Stimulated activated naive CD8-positive, alpha-beta T cell treated with anti-CD3 and anti-CD28 coated beads, Interleukin-15, amount 100 ng/mL, for 72 hours (primary cell): ENCODE measurements at regions not wholly inside any gene's neighbourhood (a gene's known extent, or its start where the extent isn't known, plus 50 kb on each side); places are given as distances from the start of the nearest gene placed in this dataset.
"Not testable (repeated sequence)": the region's sequence is repeated elsewhere in the genome, so short reads cannot be mapped to it uniquely, and the experiment has no call there.

Experiments
- ATAC-seq: fragments of 150-1000 bp; cut with Tn5 transposase; 2 replicates; pipeline ENCODE4 v1.10.0; 2021; ENCODE audit warnings: mild to moderate bottlenecking, moderate library complexity
- DNase-seq, 2 donors: peaks; one replicate each; pipeline ENCODE4 v3.0.0; 2021 to 2022
- H3K27ac Mint-ChIP-seq, 2 donors: one replicate each; pipeline ENCODE4 v1.8.0; 2022; ENCODE audit warnings: mild to moderate bottlenecking in 2 of 2, mixed read lengths in 2 of 2, moderate library complexity in 2 of 2
- H3K27me3 Mint-ChIP-seq: one replicate; pipeline ENCODE4 v1.8.0; 2022; ENCODE audit warnings: mixed read lengths
- H3K4me1 Mint-ChIP-seq: one replicate; pipeline ENCODE4 v1.8.0; 2022; ENCODE audit warnings: mild to moderate bottlenecking, mixed read lengths
- H3K4me3 Mint-ChIP-seq, 2 donors: one replicate each; pipeline ENCODE4 v1.8.0; 2022; ENCODE audit warnings: mild to moderate bottlenecking in 2 of 2, mixed read lengths in 2 of 2, moderate library complexity in 1 of 2
- H3K9me3 Mint-ChIP-seq, 2 donors: one replicate each; pipeline ENCODE4 v1.8.0; 2022; ENCODE audit warnings: mixed read lengths in 2 of 2

GRCh38 chr2:129823044-129823443, 156.4 kb upstream of the RAB6C start:
- H3K4me1 Mint-ChIP-seq = no peaks in the 10 kb centered on the region
- no peaks in the 10 kb centered on the region for H3K27me3 Mint-ChIP-seq
- H3K27ac Mint-ChIP-seq = no peak overlapping the region

DNA sequence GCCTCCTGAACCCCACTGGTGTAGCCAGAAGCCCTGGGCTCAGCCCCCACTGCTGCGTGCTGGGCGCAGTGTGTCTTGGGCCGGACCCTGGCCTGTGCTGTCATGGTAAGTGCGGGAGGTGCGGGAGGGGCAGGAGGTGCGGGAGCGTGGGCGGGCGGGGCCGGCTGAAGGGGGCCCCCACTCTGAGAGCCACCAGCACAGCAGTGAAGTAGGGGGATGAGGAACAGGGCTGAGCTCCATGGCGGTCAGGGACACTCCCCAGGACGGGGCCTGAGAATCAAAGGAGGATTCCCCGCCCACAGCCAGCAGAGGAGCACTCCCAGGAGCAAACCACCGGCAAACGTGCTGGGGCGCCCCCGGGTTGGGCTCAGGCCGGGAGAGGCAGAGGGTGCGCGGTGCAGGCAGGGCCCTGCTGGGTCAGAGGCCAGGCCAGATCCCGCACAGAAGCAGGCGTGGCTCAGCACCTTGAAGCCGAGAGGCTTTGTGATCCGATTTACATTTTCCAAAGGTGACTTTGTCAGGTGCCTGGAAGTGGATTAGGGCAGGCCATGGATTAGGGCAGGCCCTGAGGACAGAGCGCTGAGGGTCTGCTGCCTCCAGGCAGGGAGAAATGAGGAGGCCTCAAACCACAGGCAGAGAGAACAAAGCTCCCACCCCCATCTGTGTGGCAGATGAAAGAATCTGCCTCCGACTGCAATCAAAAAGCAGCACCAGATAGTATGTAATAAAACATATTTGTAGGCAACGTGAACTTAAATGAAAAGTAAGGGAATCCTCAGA, 152.0 kb upstream of the RAB6C start:
- Mint-ChIP-seq H3K4me1 (no peaks in the 10 kb centered on the region), H3K27ac (no peak overlapping the region), H3K9me3 (peaks cover 14 to 16% of the 10 kb centered on the region in 2 donors), H3K4me3 (no peak overlapping the region), H3K27me3 (no peaks in the 10 kb centered on the region)
- ATAC-seq = peak; percentile 60
- DNase-seq = no peak

More at GRCh38 chr2:129823044-129823443, 156.4 kb upstream of the RAB6C start:
- ATAC-seq (no peak), DNase-seq (no peak)
- H3K4me3 Mint-ChIP-seq = no peak overlapping the region
- no peaks in the 10 kb centered on the region for H3K9me3 Mint-ChIP-seq

GRCh38 chr2:129828792-129829191, 150.7 kb upstream of the RAB6C start:
- DNase-seq (no peak), ATAC-seq (no peak)
- Mint-ChIP-seq H3K9me3 (peaks cover 14 to 16% of the 10 kb centered on the region in 2 donors), H3K4me3 (no peak overlapping the region), H3K27ac (no peak overlapping the region), H3K27me3 (no peaks in the 10 kb centered on the region), H3K4me1 (no peaks in the 10 kb centered on the region)

- peaks cover 14 to 16% of the 10 kb centered on the region in 2 donors for H3K9me3 Mint-ChIP-seq
- no peak for ATAC-seq
- DNase-seq = no peak
- H3K27ac Mint-ChIP-seq = no peak overlapping the region
- no peaks in the 10 kb centered on the region for H3K4me1 Mint-ChIP-seq
- H3K4me3 Mint-ChIP-seq = no peak overlapping the region
- H3K27me3 Mint-ChIP-seq = no peaks in the 10 kb centered on the region
Measured at GRCh38 chr2:129829588-129829987, 149.9 kb upstream of the RAB6C start.

DNA sequence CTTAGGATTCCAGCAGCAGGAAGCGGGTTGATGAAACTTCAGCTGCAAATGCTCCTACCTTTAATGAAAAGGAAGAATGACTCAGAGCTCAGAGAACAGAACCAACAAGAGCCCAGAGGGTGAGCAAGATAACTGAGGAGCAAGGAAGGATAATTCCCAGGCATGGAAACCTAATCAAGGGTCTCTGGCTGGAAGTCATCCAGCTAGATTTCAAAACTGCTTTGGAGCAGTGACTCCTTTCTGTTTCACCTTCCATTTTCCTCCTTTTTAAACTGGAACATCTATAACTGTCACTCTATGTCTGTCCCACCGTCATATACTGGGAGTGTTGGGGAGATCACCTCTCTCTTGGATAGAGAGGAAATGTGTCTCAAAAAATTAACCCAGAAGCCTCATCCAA, 148.4 kb upstream of the RAB6C start:
- no peaks in the 10 kb centered on the region for H3K4me1 Mint-ChIP-seq
- no peak overlapping the region for H3K4me3 Mint-ChIP-seq
- ATAC-seq = no peak
- peaks cover 8% of the 10 kb centered on the region for H3K27me3 Mint-ChIP-seq
- H3K9me3 Mint-ChIP-seq = peaks cover 14 to 16% of the 10 kb centered on the region in 2 donors
- no peak overlapping the region for H3K27ac Mint-ChIP-seq
- no peak for DNase-seq

GRCh38 chr2:129833465-129833864, 146.0 kb upstream of the RAB6C start:
- not testable (repeated sequence) for H3K27me3 Mint-ChIP-seq, H3K4me1 Mint-ChIP-seq, DNase-seq, H3K27ac Mint-ChIP-seq, ATAC-seq, H3K4me3 Mint-ChIP-seq
- H3K9me3 Mint-ChIP-seq = peaks cover 14 to 16% of the 10 kb centered on the region in 2 donors

DNA sequence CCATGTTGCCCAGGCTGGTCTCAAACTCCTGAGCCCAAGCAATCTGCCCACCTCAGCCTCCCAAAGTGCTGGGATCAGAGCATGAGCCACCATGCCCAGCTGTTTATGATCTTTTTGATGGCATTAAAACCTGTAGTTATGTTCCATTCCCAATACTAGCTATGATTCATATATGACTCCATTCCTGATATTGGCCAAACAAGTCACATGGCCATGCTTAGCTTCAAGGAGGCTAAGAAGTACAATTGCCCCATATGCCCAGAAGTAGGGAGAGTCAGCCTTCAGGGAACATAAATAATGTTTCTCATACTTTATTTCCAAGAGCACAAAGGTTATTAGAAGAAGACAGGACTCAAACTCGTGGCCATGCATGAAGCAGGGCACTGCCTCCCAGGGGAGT, 132.4 kb upstream of the RAB6C start:
- H3K27ac Mint-ChIP-seq = no peak overlapping the region
- H3K4me3 Mint-ChIP-seq = no peak overlapping the region
- H3K9me3 Mint-ChIP-seq = peaks cover 0 to 5% of the 10 kb centered on the region in 2 donors
- DNase-seq (no peak), ATAC-seq (no peak)
- H3K4me1 Mint-ChIP-seq = no peaks in the 10 kb centered on the region
- peaks cover 11% of the 10 kb centered on the region for H3K27me3 Mint-ChIP-seq

- no peaks in the 10 kb centered on the region for H3K9me3 Mint-ChIP-seq
- no peak overlapping the region for H3K4me3 Mint-ChIP-seq
- ATAC-seq (peak; percentile 78), DNase-seq (no peak)
- no peaks in the 10 kb centered on the region for H3K4me1 Mint-ChIP-seq
- peaks cover 6% of the 10 kb centered on the region for H3K27me3 Mint-ChIP-seq
- H3K27ac Mint-ChIP-seq = no peak overlapping the region
Measured at GRCh38 chr2:129849559-129850160, 129.8 kb upstream of the RAB6C start.

- ATAC-seq (no peak), DNase-seq (no peak)
- H3K9me3 Mint-ChIP-seq = no peaks in the 10 kb centered on the region
- no peak overlapping the region for H3K27ac Mint-ChIP-seq
- no peak overlapping the region for H3K4me3 Mint-ChIP-seq
- H3K27me3 Mint-ChIP-seq = no peaks in the 10 kb centered on the region
- H3K4me1 Mint-ChIP-seq = no peaks in the 10 kb centered on the region
Measured at GRCh38 chr2:129857200-129857599, 122.3 kb upstream of the RAB6C start.

DNA sequence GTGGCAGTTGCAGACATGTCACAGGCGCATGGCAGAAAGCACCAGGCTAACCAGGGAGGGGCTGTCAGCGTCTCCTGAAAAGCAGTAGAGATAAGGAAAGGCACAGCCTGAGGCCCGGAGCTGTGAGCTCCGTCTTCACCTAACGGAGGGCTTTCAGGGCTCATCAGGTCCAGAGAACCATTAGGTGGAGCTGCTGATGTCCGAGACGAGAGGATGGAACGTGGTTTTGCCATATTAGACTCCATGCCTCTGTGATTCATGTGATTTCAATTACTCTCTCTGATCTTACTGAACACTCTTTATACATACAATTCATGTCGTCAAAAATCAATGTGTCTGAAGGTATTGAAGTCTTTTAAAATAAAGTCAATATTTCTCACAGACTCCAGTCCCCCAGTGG, 120.3 kb upstream of the RAB6C start:
- Mint-ChIP-seq H3K27ac (no peak overlapping the region), H3K4me3 (no peak overlapping the region), H3K9me3 (no peaks in the 10 kb centered on the region), H3K27me3 (no peaks in the 10 kb centered on the region), H3K4me1 (no peaks in the 10 kb centered on the region)
- ATAC-seq (no peak), DNase-seq (no peak)

DNA sequence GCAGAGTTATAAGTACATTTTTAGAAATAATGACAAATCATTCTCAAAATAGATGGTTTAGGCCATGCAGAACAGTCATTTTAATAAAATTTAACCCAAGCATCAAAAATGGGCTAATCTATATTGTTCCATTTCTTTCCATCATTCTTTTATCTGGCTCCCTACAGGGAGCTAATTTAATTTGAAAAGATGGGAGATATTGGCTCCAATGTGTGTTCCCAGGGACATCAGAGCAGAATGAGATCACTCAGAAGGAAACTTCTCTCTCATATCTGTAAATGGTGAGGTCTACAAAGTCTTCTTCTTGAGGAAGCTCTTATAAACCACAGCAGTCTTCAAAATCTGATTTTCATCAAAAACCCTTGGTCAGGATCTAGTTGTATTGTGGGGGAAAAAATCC, 119.4 kb upstream of the RAB6C start:
- DNase-seq = no peak
- H3K4me1 Mint-ChIP-seq = no peaks in the 10 kb centered on the region
- no peaks in the 10 kb centered on the region for H3K9me3 Mint-ChIP-seq
- no peak for ATAC-seq
- H3K27ac Mint-ChIP-seq = no peak overlapping the region
- no peak overlapping the region for H3K4me3 Mint-ChIP-seq
- H3K27me3 Mint-ChIP-seq = no peaks in the 10 kb centered on the region

GRCh38 chr2:129861666-129862288, 117.7 kb upstream of the RAB6C start:
- no peak overlapping the region for H3K4me3 Mint-ChIP-seq
- no peak overlapping the region for H3K27ac Mint-ChIP-seq
- H3K4me1 Mint-ChIP-seq = no peaks in the 10 kb centered on the region
- no peaks in the 10 kb centered on the region for H3K27me3 Mint-ChIP-seq
- DNase-seq = no peak
- H3K9me3 Mint-ChIP-seq = no peaks in the 10 kb centered on the region
- no peak for ATAC-seq

DNA sequence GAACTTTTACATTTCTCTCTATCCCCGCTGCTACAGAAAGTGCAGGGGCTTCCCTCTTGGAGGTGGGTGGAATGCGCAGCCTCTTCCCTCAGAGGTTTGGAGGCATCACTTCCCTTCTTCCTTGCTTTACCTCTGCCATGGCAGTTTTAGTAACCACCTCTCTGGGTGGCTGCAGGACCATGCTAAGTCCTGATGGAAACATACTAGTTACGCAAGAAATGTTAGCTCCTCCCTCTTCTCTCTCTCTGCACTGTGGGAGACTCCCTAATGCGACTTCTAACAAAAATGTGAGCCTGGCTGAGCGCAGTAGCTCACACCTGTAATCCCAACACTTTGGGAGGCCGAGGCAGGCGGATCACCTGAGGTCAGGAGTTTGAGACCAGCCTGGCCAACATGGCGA, 116.8 kb upstream of the RAB6C start:
- ATAC-seq (no peak), DNase-seq (no peak)
- no peaks in the 10 kb centered on the region for H3K4me1 Mint-ChIP-seq
- no peak overlapping the region for H3K27ac Mint-ChIP-seq
- no peaks in the 10 kb centered on the region for H3K9me3 Mint-ChIP-seq
- H3K4me3 Mint-ChIP-seq = no peak overlapping the region
- no peaks in the 10 kb centered on the region for H3K27me3 Mint-ChIP-seq

DNA sequence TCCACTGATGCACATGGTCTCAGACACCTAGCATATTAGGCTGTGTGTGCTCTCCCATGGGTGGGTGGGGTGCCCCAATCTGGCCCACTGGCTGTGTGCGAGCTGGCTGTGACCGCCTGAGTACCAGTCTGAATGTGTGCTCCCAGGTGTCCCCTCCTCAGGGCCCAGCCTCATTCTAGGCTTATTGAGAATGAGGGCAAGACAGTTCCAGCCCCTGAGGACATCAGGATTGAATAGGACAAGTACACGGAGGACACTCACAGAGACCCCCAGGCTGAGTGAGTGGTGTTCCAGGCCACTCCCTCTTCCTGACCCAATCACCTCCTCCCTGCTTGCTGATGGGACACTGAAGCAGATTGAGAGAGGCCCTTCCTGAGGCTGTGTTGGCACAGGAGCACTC, 116.1 kb upstream of the RAB6C start:
- ATAC-seq = no peak
- Mint-ChIP-seq H3K27ac (no peak overlapping the region), H3K4me3 (no peak overlapping the region), H3K27me3 (no peaks in the 10 kb centered on the region), H3K9me3 (no peaks in the 10 kb centered on the region), H3K4me1 (no peaks in the 10 kb centered on the region)
- no peak for DNase-seq

GRCh38 chr2:129864719-129865118, 114.7 kb upstream of the RAB6C start:
- no peaks in the 10 kb centered on the region for H3K27me3 Mint-ChIP-seq
- H3K4me3 Mint-ChIP-seq = no peak overlapping the region
- ATAC-seq (no peak), DNase-seq (no peak)
- H3K9me3 Mint-ChIP-seq = no peaks in the 10 kb centered on the region
- H3K27ac Mint-ChIP-seq = no peak overlapping the region
- no peaks in the 10 kb centered on the region for H3K4me1 Mint-ChIP-seq

GRCh38 chr2:129865976-129866375, 113.5 kb upstream of the RAB6C start:
- H3K27ac Mint-ChIP-seq = no peak overlapping the region
- no peak for DNase-seq
- no peak for ATAC-seq
- no peaks in the 10 kb centered on the region for H3K9me3 Mint-ChIP-seq
- no peaks in the 10 kb centered on the region for H3K27me3 Mint-ChIP-seq
- H3K4me1 Mint-ChIP-seq = no peaks in the 10 kb centered on the region
- no peak overlapping the region for H3K4me3 Mint-ChIP-seq
